Colon (tissue), 2 donors: ENCODE measurements at regions not wholly inside any gene's neighbourhood (a gene's known extent, or its start where the extent isn't known, plus 50 kb on each side); places are given as distances from the start of the nearest gene placed in this dataset.
"Not testable (repeated sequence)": the region's sequence is repeated elsewhere in the genome, so short reads cannot be mapped to it uniquely, and the experiment has no call there.

Source experiments
- FAIRE-seq: peaks from 2 replicates; lab custom pipeline; 2012; peaks lifted over from hg19 to GRCh38; lab: Jason Lieb, UNC
- donor health status: control.
- donor health status: control.

- no peak for FAIRE-seq
Observed at GRCh38 chr4:57412259-57413054, 302.3 kb upstream of the IGFBP7 start.

- no peak for FAIRE-seq
Observed at GRCh38 chr4:57410331-57411052, 300.3 kb upstream of the IGFBP7 start.

DNA sequence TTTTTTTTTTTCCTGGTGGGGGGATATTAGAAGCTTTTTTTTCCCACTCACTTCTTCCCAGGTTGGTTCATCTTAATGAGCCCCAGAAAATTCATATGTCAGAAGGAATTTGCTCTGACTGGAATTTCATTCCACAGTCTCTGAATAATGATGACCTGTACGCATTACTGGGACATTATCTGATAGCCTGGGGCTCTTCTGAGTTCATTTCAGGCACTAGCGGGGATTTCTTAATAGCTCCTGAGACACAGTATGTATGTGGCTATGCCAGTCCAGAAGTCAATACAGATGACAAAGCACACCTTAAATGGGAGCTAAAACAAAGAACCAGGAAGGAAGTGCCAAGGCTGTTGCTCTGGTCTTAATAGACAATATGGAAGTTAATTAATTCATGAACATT, 295.2 kb upstream of the IGFBP7 start:
- FAIRE-seq, result no peak

DNA sequence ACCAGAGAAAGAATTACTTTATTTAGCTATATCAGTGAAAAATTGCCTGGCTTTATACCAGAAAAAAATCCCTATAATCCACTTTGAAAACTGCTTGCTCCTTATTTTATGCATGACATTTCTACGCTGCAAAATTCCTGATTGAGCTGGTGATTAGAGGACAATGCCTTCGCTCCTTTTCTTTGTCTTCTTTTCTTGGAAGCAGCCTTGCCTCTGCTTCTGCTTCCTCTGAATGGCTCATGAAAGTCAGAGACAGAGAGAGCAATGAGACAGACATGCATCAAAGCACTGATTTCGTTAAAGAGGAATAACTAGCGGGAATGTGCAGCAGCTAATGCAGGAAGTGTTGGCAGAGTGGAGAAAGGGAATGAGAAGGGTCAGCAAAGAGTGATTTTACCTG, 294.3 kb upstream of the IGFBP7 start:
- no peak for FAIRE-seq

GRCh38 chr4:57403591-57403990, 293.4 kb upstream of the IGFBP7 start:
- no peak for FAIRE-seq

- no peak for FAIRE-seq
Observed at GRCh38 chr4:57401586-57401985, 291.4 kb upstream of the IGFBP7 start.

GRCh38 chr4:57378766-57379165, 268.6 kb upstream of the IGFBP7 start:
- no peak for FAIRE-seq

DNA sequence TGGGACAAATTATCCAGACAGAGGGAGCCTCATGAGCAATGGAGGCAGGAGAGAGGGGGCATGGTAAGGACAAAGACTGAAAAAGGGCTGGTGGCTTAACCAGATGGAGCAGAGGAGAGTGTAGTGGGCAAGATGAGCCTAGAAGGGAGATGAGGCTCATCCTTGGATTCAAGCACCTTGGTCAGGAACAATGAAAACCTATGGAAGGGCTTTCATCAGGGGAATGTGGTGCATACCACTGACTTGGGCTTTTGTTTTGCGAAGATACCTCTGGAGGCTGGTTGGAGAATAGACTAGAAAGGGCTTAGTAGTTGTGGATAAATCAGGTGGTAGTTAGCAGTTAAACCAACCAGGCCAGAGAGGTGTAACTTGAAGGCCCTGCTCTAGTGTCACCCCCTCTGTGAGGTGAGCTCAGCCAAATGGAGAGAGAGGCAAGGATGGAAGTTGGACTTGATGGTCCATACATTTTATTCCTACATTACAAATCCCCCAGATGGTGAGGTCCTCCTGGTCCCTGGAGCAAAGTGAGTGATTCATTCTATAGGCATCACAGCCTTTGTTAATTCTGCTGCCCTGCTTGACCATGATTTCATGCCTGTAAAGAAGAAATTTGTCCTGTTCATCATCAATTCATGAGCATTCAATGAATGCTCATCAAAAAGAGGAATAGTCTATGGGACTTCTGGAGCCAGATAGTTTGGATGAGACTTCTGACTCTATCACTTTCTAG, 264.8 kb upstream of the IGFBP7 start:
- FAIRE-seq, result no peak

DNA sequence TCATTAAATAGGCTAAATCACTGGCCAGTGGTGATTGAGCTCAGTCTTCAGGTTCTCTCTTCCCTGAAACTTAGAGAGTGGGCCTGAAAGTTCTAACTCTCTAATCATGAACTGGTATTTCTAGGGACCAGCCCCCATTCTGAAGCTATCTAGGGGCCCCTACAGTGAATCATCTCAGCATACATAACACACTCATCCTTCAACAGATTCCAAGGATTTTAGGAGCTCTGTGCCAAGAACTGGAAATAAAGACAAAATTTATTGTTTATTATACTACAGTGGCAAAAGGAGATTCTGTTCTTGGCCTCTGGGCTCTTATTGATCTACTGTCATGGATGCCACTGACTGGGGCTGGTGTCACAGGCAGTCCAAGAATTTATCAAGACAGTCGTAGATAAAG, 263.8 kb upstream of the IGFBP7 start:
- no peak for FAIRE-seq

DNA sequence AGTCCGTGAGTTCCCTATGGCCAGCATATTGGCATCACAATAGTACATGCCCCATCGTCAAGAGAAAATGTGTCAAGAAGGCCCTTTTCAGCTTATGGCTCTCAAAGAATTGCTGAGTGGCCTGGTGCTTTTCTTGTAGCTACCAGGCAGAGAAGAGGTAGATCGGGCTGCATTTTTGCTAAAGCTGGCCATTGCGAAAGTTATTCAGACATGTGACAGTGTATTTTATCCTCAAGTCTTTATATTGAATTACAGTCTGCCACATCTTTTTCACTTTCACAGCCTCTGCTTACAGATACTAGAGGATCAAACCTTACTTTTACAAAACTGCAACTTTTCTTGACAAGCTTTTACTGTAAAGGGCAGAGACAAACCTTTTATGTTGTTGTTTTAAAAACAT, 261.5 kb upstream of the IGFBP7 start:
- no peak for FAIRE-seq

DNA sequence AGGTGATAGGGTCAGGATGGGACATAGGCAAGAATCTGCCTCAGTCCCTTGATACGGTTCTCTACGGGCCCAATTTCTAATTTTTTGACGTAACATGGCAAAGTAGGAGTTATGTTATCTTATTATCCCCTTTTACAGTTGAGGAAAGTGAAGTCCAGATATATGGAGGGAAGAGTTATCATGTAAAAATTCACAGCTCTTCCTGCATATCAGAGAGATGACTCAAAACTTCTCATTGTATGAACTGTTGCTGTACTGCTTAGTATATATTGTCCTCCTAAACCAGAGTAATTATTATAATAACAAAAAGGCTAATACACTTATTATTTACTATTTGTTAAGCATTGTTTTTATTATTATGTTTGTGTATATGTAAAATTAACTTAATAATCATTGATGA, 260.5 kb upstream of the IGFBP7 start:
- FAIRE-seq, result no peak

DNA sequence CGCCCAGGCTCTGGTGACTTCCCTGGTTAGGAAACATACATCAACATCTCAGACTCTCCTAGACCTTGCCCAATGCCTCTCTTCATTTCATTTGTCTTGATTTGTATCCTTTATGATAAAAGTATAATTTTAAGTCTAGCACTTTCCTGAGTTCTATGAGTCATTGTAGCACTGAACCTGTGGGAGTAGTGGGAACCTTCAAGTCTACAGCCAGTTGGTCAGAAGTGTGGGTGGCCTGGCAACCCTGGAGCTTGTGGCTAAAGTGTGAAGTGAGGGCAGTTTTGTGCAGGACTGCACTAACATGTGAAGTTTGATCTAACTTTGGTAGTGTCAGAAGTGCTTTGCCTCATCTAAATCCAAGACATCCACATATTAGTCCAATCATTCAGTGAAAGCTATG, 259.3 kb upstream of the IGFBP7 start:
- FAIRE-seq, result no peak

- FAIRE-seq, result no peak
Observed at GRCh38 chr4:57364255-57364654, 254.1 kb upstream of the IGFBP7 start.

GRCh38 chr4:57363346-57363745, 253.2 kb upstream of the IGFBP7 start:
- no peak for FAIRE-seq

DNA sequence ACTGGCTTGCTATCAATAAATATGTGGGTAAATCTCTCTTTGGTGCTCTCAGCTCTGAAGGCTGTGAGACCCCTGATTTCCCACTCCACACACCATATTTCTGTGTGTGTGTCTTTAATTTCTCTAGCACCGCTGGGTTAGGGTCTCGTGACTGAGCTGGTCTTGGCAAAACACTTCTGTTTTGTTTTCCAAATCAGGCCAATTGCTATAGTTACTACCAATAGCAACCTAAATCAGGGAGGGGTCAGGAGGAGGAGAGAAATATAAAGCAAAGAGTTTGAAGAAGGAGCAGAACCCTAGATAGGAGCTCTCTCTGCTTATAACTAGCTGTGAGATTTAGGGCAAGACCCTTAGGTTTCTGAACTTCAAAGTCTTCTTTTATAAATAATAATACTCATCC, 250.5 kb upstream of the IGFBP7 start:
- no peak for FAIRE-seq

- FAIRE-seq, result no peak
Observed at GRCh38 chr4:57355101-57355665, 245.0 kb upstream of the IGFBP7 start.

DNA sequence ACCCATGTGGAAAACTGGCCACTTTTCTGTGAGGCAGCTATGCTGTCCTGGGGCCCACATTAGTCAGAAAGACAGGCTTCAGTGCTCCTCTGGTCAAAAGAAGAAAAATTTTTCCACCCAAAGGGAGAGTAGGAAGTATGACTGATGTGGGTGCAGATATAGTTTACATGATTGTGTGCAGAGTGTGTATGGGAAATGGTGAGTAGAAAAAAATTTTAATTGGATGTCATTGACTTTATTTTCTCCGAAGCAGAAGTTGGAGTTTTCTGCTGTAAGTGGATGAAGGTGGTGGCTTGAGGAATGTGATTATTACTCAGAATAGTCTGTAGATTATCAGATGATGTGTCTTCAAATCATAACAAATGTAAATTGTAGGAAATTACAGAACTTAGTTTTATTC, 241.5 kb upstream of the IGFBP7 start:
- no peak for FAIRE-seq

DNA sequence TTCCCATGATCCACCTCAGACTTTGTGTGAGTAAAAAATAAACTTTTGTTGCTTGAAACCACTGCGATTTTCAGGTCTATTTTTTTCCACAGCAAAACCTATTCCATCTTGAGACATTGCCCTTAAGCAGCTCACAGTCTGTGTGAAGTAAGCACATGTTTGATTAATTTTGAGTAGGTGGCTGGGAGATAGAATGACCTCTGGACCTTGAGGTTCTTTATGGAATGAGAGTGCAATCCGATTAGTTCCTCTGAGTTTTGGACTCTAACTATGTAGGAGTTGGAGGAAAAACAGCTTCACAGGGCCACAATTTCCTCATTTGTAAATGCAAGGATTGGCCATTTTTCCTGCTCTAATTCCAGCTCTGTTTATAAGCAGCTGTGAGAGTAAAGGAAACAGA, 234.1 kb upstream of the IGFBP7 start:
- FAIRE-seq, result no peak

GRCh38 chr4:57342411-57342810, 232.2 kb upstream of the IGFBP7 start:
- FAIRE-seq, result no peak

- FAIRE-seq, result not testable (repeated sequence)
Observed at GRCh38 chr4:57338861-57339260, 228.7 kb upstream of the IGFBP7 start.

DNA sequence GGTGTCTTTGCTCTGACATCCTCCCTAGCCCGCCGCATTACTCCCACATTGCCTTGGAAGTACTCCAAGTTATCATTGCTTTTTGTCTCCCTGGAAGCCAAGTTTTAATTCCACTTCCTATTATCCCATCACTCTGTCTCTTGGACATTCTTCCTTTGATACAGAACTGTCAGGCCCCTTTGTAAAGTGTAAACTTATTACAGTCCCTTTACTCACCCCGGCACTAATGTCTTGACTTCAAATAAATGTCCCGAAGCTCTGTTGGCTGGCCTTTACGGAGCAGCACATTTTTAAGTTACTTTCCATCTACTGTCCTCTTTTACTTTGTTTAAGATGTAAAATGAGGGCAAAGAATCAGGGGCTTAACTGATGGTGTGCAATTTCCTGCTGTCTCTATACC, 223.5 kb upstream of the IGFBP7 start:
- FAIRE-seq, result no peak

DNA sequence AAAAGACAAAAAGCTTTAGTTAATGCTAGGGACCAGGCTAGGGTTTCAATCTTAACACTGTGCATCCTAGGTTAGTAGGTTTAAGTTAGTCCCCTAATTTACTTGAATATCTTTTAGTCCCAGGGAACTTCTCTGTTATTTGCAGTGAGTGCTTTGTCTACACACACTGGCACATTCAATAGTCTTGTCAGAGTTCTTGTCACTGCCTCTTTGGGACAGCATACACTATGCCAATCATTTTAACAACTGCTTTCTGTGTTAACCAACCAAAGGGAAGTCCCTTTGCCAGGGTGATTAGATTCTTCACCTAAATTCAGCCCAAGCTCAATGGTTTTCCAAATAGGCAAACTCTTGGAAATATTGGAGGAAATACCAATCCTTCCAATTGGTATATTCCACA, 221.8 kb upstream of the IGFBP7 start:
- no peak for FAIRE-seq

- FAIRE-seq, result no peak
Observed at GRCh38 chr4:57329279-57329678, 219.1 kb upstream of the IGFBP7 start.
